A673 (cell line): ENCODE measurements at regions not wholly inside any gene's neighbourhood (a gene's known extent, or its start where the extent isn't known, plus 50 kb on each side); places are given as distances from the start of the nearest gene placed in this dataset.
"Not testable (repeated sequence)": the region's sequence is repeated elsewhere in the genome, so short reads cannot be mapped to it uniquely, and the experiment has no call there.

ENCODE experiments used
- EZH2 ChIP-seq: fragments of 200-600 bp; sonication (generic); IDR thresholded peaks from 2 replicates; pipeline ENCODE4 v1.6.1; 2017; ENCODE audit warnings: borderline replicate concordance, low read depth, mild to moderate bottlenecking, mixed read lengths, antibody characterized with exemption, low read length; ENCODE audit not compliant: poor library complexity, severe bottlenecking
- TF ChIP-seq, protein P1 (sequence below): fragments of 300-800, 200-600 bp; sonication (generic); conservative IDR thresholded peaks from 2 replicates; pipeline ENCODE4 v1.5.1; 2017; ENCODE audit warnings: low read depth, mild to moderate bottlenecking, antibody characterized with exemption, low read length, moderate library complexity, mixed read lengths

DNA sequence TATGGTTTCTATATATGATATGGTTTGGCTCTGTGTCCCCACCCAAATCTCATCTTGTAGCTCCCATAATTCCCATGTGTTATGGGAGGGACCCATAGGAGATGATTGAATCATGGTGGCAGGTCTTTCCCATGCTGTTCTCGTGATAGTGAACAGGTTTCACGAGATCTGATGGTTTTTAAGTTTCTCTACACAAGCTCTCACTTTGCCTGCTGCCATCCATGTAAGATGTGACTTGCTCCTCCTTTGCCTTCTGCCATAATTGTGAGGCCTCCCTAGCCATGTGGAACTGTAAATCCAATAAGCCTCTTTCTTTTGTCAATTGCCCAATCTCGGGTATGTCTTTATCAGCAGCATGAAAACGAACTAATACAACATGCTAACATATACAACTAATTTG, 252.2 kb upstream of the NRIP1 start:
- TF ChIP-seq, protein P1, sequence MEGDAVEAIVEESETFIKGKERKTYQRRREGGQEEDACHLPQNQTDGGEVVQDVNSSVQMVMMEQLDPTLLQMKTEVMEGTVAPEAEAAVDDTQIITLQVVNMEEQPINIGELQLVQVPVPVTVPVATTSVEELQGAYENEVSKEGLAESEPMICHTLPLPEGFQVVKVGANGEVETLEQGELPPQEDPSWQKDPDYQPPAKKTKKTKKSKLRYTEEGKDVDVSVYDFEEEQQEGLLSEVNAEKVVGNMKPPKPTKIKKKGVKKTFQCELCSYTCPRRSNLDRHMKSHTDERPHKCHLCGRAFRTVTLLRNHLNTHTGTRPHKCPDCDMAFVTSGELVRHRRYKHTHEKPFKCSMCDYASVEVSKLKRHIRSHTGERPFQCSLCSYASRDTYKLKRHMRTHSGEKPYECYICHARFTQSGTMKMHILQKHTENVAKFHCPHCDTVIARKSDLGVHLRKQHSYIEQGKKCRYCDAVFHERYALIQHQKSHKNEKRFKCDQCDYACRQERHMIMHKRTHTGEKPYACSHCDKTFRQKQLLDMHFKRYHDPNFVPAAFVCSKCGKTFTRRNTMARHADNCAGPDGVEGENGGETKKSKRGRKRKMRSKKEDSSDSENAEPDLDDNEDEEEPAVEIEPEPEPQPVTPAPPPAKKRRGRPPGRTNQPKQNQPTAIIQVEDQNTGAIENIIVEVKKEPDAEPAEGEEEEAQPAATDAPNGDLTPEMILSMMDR: not testable (repeated sequence)
- TF ChIP-seq EZH2: not testable (repeated sequence)
